Neural progenitor cell (in vitro differentiated cells): ENCODE measurements at regions not wholly inside any gene's neighbourhood (a gene's known extent, or its start where the extent isn't known, plus 50 kb on each side); places are given as distances from the start of the nearest gene placed in this dataset.

Source experiments
- DNase-seq: peaks from one replicate; pipeline ENCODE4 v3.0.0-alpha.2; 2016; ENCODE audit warnings: low spot score
- H2AFZ ChIP-seq: fragments of 200-600 bp; sonication (generic); replicated peaks from 2 replicates; pipeline ENCODE4 v1.6.1; 2016; ENCODE audit warnings: antibody characterized with exemption
- H3F3A ChIP-seq: fragments of 200-600 bp; sonication (generic); 2 replicates; pipeline ENCODE4 v1.6.1; 2016; ENCODE audit warnings: antibody characterized with exemption, low read depth
- H3K27ac ChIP-seq: fragments of 200-600 bp; sonication (generic); 2 replicates; pipeline ENCODE4 v1.5.1; 2016; ENCODE audit warnings: mild to moderate bottlenecking
- H3K27me3 ChIP-seq: fragments of 200-600 bp; sonication (generic); 2 replicates; pipeline ENCODE4 v1.6.1; 2016; ENCODE audit warnings: mild to moderate bottlenecking, moderate library complexity
- H3K36me3 ChIP-seq: fragments of 200-600 bp; sonication (generic); 2 replicates; pipeline ENCODE4 v1.5.1; 2016
- H3K4me1 ChIP-seq: fragments of 200-600 bp; sonication (generic); 2 replicates; pipeline ENCODE4 v1.6.1; 2016; ENCODE audit warnings: mixed run types
- H3K4me2 ChIP-seq: fragments of 200-600 bp; sonication (generic); 2 replicates; pipeline ENCODE4 v1.6.1; 2016
- H3K4me3 ChIP-seq: fragments of 200-600 bp; sonication (generic); 2 replicates; pipeline ENCODE4 v1.5.1; 2016
- H3K79me2 ChIP-seq: fragments of 200-600 bp; sonication (generic); 2 replicates; pipeline ENCODE4 v1.6.1; 2016; ENCODE audit warnings: low read depth
- H3K9ac ChIP-seq: fragments of 200-600 bp; sonication (generic); 2 replicates; pipeline ENCODE4 v1.6.1; 2016
- H3K9me3 ChIP-seq: fragments of 200-600 bp; sonication (generic); 2 replicates; pipeline ENCODE4 v1.5.1; 2016; ENCODE audit warnings: low read depth
- H4K20me1 ChIP-seq: fragments of 200-600 bp; sonication (generic); 2 replicates; pipeline ENCODE4 v1.6.1; 2016; ENCODE audit warnings: low read depth
- H3K27ac Mint-ChIP-seq: 3 replicates; pipeline ENCODE4 v1.8.0; 2021; ENCODE audit warnings: mixed read lengths
- H3K27me3 Mint-ChIP-seq: 2 replicates; pipeline ENCODE4 v1.8.0; 2022; ENCODE audit warnings: low read depth, mild to moderate bottlenecking, inconsistent platforms, moderate library complexity, mixed read lengths; ENCODE audit not compliant: insufficient read depth
- H3K36me3 Mint-ChIP-seq: 3 replicates; pipeline ENCODE4 v1.8.0; 2021; ENCODE audit warnings: mixed read lengths
- H3K4me1 Mint-ChIP-seq: 3 replicates; pipeline ENCODE4 v1.8.0; 2021; ENCODE audit warnings: mixed read lengths
- H3K4me3 Mint-ChIP-seq: 3 replicates; pipeline ENCODE4 v1.8.0; 2021; ENCODE audit warnings: mild to moderate bottlenecking, moderate library complexity, mixed read lengths
- H3K9me3 Mint-ChIP-seq: 3 replicates; pipeline ENCODE4 v1.8.0; 2020; ENCODE audit warnings: mixed read lengths
- EZH2 ChIP-seq: fragments of 200-600 bp; sonication (generic); IDR thresholded peaks from 2 replicates; pipeline ENCODE4 v1.6.1; 2017; ENCODE audit warnings: antibody characterized with exemption, mild to moderate bottlenecking, moderate library complexity
- EZH2phosphoT487 ChIP-seq: fragments of 200-600 bp; sonication (generic); IDR thresholded peaks from 2 replicates; pipeline ENCODE4 v1.6.1; 2017; ENCODE audit warnings: antibody characterized with exemption
- TF ChIP-seq, protein P1 (sequence below): fragments of 200-600 bp; sonication (generic); IDR thresholded peaks from 2 replicates; pipeline ENCODE4 v1.5.1; 2017; ENCODE audit warnings: antibody characterized with exemption, mild to moderate bottlenecking

DNA sequence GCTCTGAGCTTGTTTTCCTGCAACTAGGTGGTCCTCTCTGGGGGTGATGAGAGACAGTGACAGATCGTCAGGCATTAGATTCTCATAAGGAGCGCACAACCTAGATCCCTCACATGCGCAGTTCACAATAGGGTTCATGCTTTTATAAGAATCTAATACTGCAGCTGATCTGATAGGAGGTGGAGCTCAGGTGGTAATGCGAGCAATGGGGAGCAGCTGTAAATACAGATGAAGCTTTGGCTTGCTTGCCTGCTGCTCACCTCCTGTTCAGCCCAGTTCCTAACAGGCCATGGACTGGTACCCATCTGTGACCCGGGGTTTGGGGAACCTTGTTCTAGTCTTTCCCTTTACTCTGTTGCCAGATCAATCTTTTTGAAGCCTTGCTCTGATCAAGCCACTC lies 89.5 kb upstream of the POU5F2 start:
- DNase-seq = no peak
- H3K9ac ChIP-seq = no peak overlapping the region
- no peak overlapping the region for H3K4me3 ChIP-seq
- H2AFZ ChIP-seq = no peak overlapping the region
- no peaks in the 10 kb centered on the region for H3K36me3 ChIP-seq
- H4K20me1 ChIP-seq = no peaks in the 10 kb centered on the region
- no peaks in the 10 kb centered on the region for H3K4me1 ChIP-seq
- peaks cover 32% of the 10 kb centered on the region for H3K9me3 Mint-ChIP-seq
- no peak for TF ChIP-seq EZH2
- TF ChIP-seq, protein P1, sequence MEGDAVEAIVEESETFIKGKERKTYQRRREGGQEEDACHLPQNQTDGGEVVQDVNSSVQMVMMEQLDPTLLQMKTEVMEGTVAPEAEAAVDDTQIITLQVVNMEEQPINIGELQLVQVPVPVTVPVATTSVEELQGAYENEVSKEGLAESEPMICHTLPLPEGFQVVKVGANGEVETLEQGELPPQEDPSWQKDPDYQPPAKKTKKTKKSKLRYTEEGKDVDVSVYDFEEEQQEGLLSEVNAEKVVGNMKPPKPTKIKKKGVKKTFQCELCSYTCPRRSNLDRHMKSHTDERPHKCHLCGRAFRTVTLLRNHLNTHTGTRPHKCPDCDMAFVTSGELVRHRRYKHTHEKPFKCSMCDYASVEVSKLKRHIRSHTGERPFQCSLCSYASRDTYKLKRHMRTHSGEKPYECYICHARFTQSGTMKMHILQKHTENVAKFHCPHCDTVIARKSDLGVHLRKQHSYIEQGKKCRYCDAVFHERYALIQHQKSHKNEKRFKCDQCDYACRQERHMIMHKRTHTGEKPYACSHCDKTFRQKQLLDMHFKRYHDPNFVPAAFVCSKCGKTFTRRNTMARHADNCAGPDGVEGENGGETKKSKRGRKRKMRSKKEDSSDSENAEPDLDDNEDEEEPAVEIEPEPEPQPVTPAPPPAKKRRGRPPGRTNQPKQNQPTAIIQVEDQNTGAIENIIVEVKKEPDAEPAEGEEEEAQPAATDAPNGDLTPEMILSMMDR = no peak
- no peak for TF ChIP-seq EZH2phosphoT487
- no peaks in the 10 kb centered on the region for H3K27me3 Mint-ChIP-seq
- H3K4me3 Mint-ChIP-seq = no peak overlapping the region
- H3K4me1 Mint-ChIP-seq = no peaks in the 10 kb centered on the region
- H3K27me3 ChIP-seq = no peaks in the 10 kb centered on the region
- no peak overlapping the region for H3K4me2 ChIP-seq
- H3K27ac ChIP-seq = no peak overlapping the region
- H3K36me3 Mint-ChIP-seq = peaks cover 13% of the 10 kb centered on the region
- no peaks in the 10 kb centered on the region for H3K79me2 ChIP-seq
- H3K9me3 ChIP-seq = no peaks in the 10 kb centered on the region
- H3K27ac Mint-ChIP-seq = no peak overlapping the region
- H3F3A ChIP-seq = no peaks in the 10 kb centered on the region

DNA sequence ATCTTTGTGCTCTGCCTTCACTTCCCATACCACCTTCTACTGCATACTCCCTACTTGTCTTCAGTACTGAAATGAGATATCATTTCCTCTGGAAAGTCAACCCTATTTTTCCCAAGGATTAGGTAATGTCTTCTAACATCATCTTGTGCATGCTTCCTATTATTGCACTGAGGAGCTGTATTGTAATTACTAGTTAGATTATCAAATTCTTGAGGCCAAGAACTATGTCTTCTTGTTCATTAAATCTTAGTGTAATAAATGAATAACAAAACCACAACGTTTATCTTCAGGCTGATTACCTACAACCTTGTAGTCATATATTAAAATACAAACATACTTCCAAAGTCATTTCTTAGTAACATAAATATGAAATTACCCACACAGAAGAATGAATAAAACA lies 87.9 kb upstream of the POU5F2 start:
- Histone ChIP-seq H4K20me1 (no peaks in the 10 kb centered on the region), H3F3A (no peaks in the 10 kb centered on the region), H3K79me2 (no peaks in the 10 kb centered on the region), H3K9me3 (no peaks in the 10 kb centered on the region), H3K4me1 (no peaks in the 10 kb centered on the region), H3K4me3 (no peak overlapping the region), H3K4me2 (no peak overlapping the region), H3K36me3 (no peaks in the 10 kb centered on the region), H3K27ac (no peak overlapping the region), H3K27me3 (no peaks in the 10 kb centered on the region), H3K9ac (no peak overlapping the region), H2AFZ (no peak overlapping the region)
- Mint-ChIP-seq H3K4me1 (no peaks in the 10 kb centered on the region), H3K36me3 (peaks cover 21% of the 10 kb centered on the region), H3K27me3 (no peaks in the 10 kb centered on the region), H3K27ac (no peak overlapping the region), H3K4me3 (no peak overlapping the region), H3K9me3 (peaks cover 32% of the 10 kb centered on the region)
- TF ChIP-seq, protein P1 = no peak
- TF ChIP-seq EZH2phosphoT487 (no peak), EZH2 (no peak)
- no peak for DNase-seq

DNA sequence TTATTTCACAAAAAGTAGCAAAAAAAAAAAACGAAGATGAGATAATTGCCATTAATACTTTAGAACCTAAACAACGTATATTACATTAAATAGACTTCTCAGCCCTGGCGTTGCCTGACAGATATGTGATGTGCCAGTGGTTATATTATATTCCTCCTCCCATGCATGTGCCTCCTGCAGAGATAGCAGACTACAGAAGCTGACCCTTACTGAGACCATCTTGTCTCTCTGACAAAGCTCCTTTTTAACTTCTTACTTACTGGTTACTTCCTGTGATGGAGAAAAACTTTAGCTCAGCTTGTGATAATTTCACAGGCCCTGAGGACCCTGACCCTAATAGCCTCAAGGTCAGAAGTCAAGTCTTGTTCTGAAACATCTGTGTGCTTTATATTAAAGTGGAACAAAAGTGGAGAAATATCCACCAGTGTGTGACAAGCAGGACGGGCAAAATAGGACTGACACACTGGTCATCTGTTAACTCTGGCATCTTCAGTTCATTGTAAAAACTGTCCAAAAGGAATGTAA lies 80.6 kb upstream of the POU5F2 start:
- peak overlapping the region; percentile 55 for H3K27ac Mint-ChIP-seq
- Histone ChIP-seq H3F3A (peaks cover 20% of the 10 kb centered on the region), H3K4me3 (peak overlapping the region; percentile 4), H3K79me2 (no peaks in the 10 kb centered on the region), H3K4me2 (peak overlapping the region; percentile 57), H3K27ac (peak overlapping the region; percentile 82), H4K20me1 (no peaks in the 10 kb centered on the region), H3K4me1 (peaks cover 37% of the 10 kb centered on the region), H2AFZ (no peak overlapping the region), H3K27me3 (no peaks in the 10 kb centered on the region), H3K9ac (no peak overlapping the region), H3K36me3 (no peaks in the 10 kb centered on the region), H3K9me3 (no peaks in the 10 kb centered on the region)
- H3K4me1 Mint-ChIP-seq = peaks cover 39% of the 10 kb centered on the region
- H3K4me3 Mint-ChIP-seq = peak overlapping the region; percentile 39
- peak; percentile 64 for DNase-seq
- H3K36me3 Mint-ChIP-seq = peaks cover 13% of the 10 kb centered on the region
- H3K9me3 Mint-ChIP-seq = peaks cover 14% of the 10 kb centered on the region
- no peaks in the 10 kb centered on the region for H3K27me3 Mint-ChIP-seq
- TF ChIP-seq EZH2phosphoT487 (no peak), EZH2 (no peak)
- TF ChIP-seq, protein P1 = no peak
